SK-N-SH (cell line): ENCODE measurements at regions not wholly inside any gene's neighbourhood (a gene's known extent, or its start where the extent isn't known, plus 50 kb on each side); places are given as distances from the start of the nearest gene placed in this dataset.

Source experiments
- CTCF ChIA-PET: fragments of 300-600, 350-600 bp; formaldehyde crosslinking; extraction: SDS; loops from one replicate; lab custom pipeline; 2021; lab: Yijun Ruan, JAX
- POLR2A ChIA-PET: fragments of 350-600 bp; sonication (Branson Sonifier 250); formaldehyde crosslinking; extraction: SDS; loops from one replicate; lab custom pipeline; 2020; ENCODE audit warnings: antibody characterized with exemption, inconsistent platforms; lab: Yijun Ruan, JAX
- DNase-seq: peaks from one replicate; pipeline ENCODE4 v3.0.0; 2012
- H2AFZ ChIP-seq: fragments of 200-600 bp; sonication (generic); 2 replicates; pipeline ENCODE4 v1.8.1; 2016; ENCODE audit warnings: antibody characterized with exemption, mild to moderate bottlenecking, low read depth
- H3F3A ChIP-seq: fragments of 200-600 bp; sonication (generic); replicated peaks from 2 replicates; pipeline ENCODE3; 2016; ENCODE audit warnings: antibody characterized with exemption, mild to moderate bottlenecking; ENCODE audit not compliant: insufficient read depth
- H3K27ac ChIP-seq, 2 experiments: fragments of 200-500 bp in 1 of 2; fragments of 200-600 bp in 1 of 2; sonication (Bioruptor generic) in 1 of 2; sonication (generic), shearing (Covaris generic) in 1 of 2; 2 replicates each; pipeline versions ENCODE4 v1.5.1 to v1.6.1; 2014 to 2016; ENCODE audit warnings: low read depth in 2 of 2, inconsistent platforms in 1 of 2, low read length in 1 of 2, mild to moderate bottlenecking in 1 of 2, mixed read lengths in 1 of 2
- H3K27me3 ChIP-seq: fragments of 200-600 bp; sonication (generic), shearing (Covaris generic); 2 replicates; pipeline ENCODE4 v1.6.1; 2016; ENCODE audit warnings: mixed run types; ENCODE audit not compliant: insufficient read depth
- H3K36me3 ChIP-seq, 2 experiments: fragments of 200-500 bp in 1 of 2; fragments of 200-600 bp in 1 of 2; sonication (Bioruptor generic) in 1 of 2; sonication (generic) in 1 of 2; replicated peaks in 1 of 2; 2 replicates each; pipeline versions ENCODE3 to v1.5.1; 2014 to 2016; ENCODE audit warnings: low read length in 1 of 2, mild to moderate bottlenecking in 1 of 2; ENCODE audit not compliant: insufficient read depth in 2 of 2, control insufficient read depth in 1 of 2
- H3K4me1 ChIP-seq, 2 experiments: fragments of 200-500 bp in 1 of 2; fragments of 200-600 bp in 1 of 2; sonication (Bioruptor generic) in 1 of 2; sonication (generic), shearing (Covaris generic) in 1 of 2; 2 replicates each; pipeline versions ENCODE4 v1.5.1 to v1.6.1; 2014 to 2016; ENCODE audit warnings: low read depth in 1 of 2, low read length in 1 of 2, mixed run types in 1 of 2; ENCODE audit not compliant: insufficient read depth in 2 of 2, control insufficient read depth in 1 of 2
- H3K4me2 ChIP-seq: fragments of 200-600 bp; sonication (generic), shearing (Covaris generic); 2 replicates; pipeline ENCODE4 v1.6.1; 2017; ENCODE audit warnings: mixed run types
- H3K4me3 ChIP-seq, 2 experiments: fragments of 200-500 bp in 1 of 2; fragments of 200-600 bp in 1 of 2; sonication (Bioruptor generic) in 1 of 2; sonication (generic), shearing (Covaris generic) in 1 of 2; 2 replicates each; pipeline versions ENCODE4 v1.5.1 to v1.8.1; 2014 to 2016; ENCODE audit warnings: low read depth in 2 of 2, inconsistent platforms in 1 of 2, low read length in 1 of 2, mild to moderate bottlenecking in 1 of 2, mixed read lengths in 1 of 2, moderate library complexity in 1 of 2
- H3K79me2 ChIP-seq: fragments of 200-600 bp; sonication (generic); 2 replicates; pipeline ENCODE4 v1.8.1; 2017; ENCODE audit warnings: mild to moderate bottlenecking; ENCODE audit not compliant: insufficient read depth
- H3K9ac ChIP-seq: fragments of 200-600 bp; sonication (generic); 2 replicates; pipeline ENCODE4 v1.6.1; 2017; ENCODE audit warnings: mixed run types
- H3K9me2 ChIP-seq: fragments of 200-600 bp; sonication (generic); 2 replicates; pipeline ENCODE4 v1.6.1; 2017; ENCODE audit warnings: mixed run types
- H3K9me3 ChIP-seq: fragments of 200-600 bp; sonication (generic); 2 replicates; pipeline ENCODE4 v1.6.1; 2017; ENCODE audit warnings: mixed run types, mild to moderate bottlenecking, moderate library complexity
- H4K20me1 ChIP-seq: fragments of 200-600 bp; sonication (generic); 2 replicates; pipeline ENCODE4 v1.6.1; 2017; ENCODE audit warnings: mild to moderate bottlenecking, mixed run types; ENCODE audit not compliant: insufficient read depth
- EZH2phosphoT487 ChIP-seq: fragments of 200-600 bp; sonication (generic); IDR thresholded peaks from 2 replicates; pipeline ENCODE4 v1.6.1; 2017; ENCODE audit warnings: low read depth, mixed run types, mild to moderate bottlenecking, antibody characterized with exemption, moderate library complexity, borderline replicate concordance
- GABPA ChIP-seq: IDR thresholded peaks from 2 replicates; pipeline ENCODE4 v1.4.0; 2012; ENCODE audit warnings: low read depth, mild to moderate bottlenecking
- GATA2 ChIP-seq: sonication (generic); formaldehyde crosslinking; IDR thresholded peaks from 2 replicates; pipeline ENCODE4 v1.5.0; 2020; ENCODE audit warnings: mild to moderate bottlenecking, missing genetic modification reagents
- MEF2A ChIP-seq: IDR thresholded peaks from 2 replicates; pipeline ENCODE4 v1.4.0; 2012; ENCODE audit warnings: low read depth, borderline replicate concordance
- NFIC ChIP-seq: IDR thresholded peaks from 2 replicates; pipeline ENCODE4 v1.4.0; 2012; ENCODE audit warnings: borderline replicate concordance
- POLR2AphosphoS5 ChIP-seq: IDR thresholded peaks from 2 replicates; pipeline ENCODE4 v1.6.1; 2012; ENCODE audit warnings: low read depth, low read length
- RXRA ChIP-seq: IDR thresholded peaks from 2 replicates; pipeline ENCODE4 v1.4.0; 2012; ENCODE audit warnings: low read depth, mild to moderate bottlenecking, borderline replicate concordance
- SMC3 ChIP-seq: IDR thresholded peaks from 2 replicates; pipeline ENCODE4 v1.6.1; 2012; ENCODE audit warnings: low read depth, low read length, improper control_type of control experiment
- TAF1 ChIP-seq: IDR thresholded peaks from 2 replicates; pipeline ENCODE4 v1.6.1; 2012; ENCODE audit warnings: low read depth, mild to moderate bottlenecking, low read length, moderate library complexity, borderline replicate concordance
- TCF12 ChIP-seq: IDR thresholded peaks from 2 replicates; pipeline ENCODE4 v1.4.0; 2012
- WGBS: methylation state at CpG from one replicate; pipeline ENCODE4 v1.1.6; 2017; ENCODE audit warnings: low lambda C conversion rate; 5-methylcytosine and 5-hydroxymethylcytosine counted together
- TF ChIP-seq, protein P1 (sequence below): IDR thresholded peaks from 2 replicates; pipeline ENCODE4 v1.6.1; 2012; ENCODE audit warnings: mild to moderate bottlenecking, low read depth, low read length, moderate library complexity
- TF ChIP-seq, protein P2 (sequence below): fragments of 200-600 bp; sonication (generic); IDR thresholded peaks from 2 replicates; pipeline ENCODE4 v1.6.1; 2017; ENCODE audit warnings: antibody characterized with exemption, mild to moderate bottlenecking, moderate library complexity
- TF ChIP-seq, protein P3 (sequence below): fragments of 150-350 bp; IDR thresholded peaks from 2 replicates; pipeline ENCODE4 v1.6.1; 2017; ENCODE audit warnings: antibody characterized with exemption, low read length, low read depth, borderline replicate concordance

GRCh38 chr2:8003462-8004075 lies 678.3 kb upstream of the ID2 start (continued):
- TF ChIP-seq, protein P1, sequence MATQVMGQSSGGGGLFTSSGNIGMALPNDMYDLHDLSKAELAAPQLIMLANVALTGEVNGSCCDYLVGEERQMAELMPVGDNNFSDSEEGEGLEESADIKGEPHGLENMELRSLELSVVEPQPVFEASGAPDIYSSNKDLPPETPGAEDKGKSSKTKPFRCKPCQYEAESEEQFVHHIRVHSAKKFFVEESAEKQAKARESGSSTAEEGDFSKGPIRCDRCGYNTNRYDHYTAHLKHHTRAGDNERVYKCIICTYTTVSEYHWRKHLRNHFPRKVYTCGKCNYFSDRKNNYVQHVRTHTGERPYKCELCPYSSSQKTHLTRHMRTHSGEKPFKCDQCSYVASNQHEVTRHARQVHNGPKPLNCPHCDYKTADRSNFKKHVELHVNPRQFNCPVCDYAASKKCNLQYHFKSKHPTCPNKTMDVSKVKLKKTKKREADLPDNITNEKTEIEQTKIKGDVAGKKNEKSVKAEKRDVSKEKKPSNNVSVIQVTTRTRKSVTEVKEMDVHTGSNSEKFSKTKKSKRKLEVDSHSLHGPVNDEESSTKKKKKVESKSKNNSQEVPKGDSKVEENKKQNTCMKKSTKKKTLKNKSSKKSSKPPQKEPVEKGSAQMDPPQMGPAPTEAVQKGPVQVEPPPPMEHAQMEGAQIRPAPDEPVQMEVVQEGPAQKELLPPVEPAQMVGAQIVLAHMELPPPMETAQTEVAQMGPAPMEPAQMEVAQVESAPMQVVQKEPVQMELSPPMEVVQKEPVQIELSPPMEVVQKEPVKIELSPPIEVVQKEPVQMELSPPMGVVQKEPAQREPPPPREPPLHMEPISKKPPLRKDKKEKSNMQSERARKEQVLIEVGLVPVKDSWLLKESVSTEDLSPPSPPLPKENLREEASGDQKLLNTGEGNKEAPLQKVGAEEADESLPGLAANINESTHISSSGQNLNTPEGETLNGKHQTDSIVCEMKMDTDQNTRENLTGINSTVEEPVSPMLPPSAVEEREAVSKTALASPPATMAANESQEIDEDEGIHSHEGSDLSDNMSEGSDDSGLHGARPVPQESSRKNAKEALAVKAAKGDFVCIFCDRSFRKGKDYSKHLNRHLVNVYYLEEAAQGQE, result no peak
- no peak for TF ChIP-seq RXRA
- TF ChIP-seq TCF12, result peak; percentile 78
- no peak for TF ChIP-seq TAF1
- TF ChIP-seq, protein P2, sequence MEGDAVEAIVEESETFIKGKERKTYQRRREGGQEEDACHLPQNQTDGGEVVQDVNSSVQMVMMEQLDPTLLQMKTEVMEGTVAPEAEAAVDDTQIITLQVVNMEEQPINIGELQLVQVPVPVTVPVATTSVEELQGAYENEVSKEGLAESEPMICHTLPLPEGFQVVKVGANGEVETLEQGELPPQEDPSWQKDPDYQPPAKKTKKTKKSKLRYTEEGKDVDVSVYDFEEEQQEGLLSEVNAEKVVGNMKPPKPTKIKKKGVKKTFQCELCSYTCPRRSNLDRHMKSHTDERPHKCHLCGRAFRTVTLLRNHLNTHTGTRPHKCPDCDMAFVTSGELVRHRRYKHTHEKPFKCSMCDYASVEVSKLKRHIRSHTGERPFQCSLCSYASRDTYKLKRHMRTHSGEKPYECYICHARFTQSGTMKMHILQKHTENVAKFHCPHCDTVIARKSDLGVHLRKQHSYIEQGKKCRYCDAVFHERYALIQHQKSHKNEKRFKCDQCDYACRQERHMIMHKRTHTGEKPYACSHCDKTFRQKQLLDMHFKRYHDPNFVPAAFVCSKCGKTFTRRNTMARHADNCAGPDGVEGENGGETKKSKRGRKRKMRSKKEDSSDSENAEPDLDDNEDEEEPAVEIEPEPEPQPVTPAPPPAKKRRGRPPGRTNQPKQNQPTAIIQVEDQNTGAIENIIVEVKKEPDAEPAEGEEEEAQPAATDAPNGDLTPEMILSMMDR, result no peak

GRCh38 chr2:8004250-8004681 lies 677.6 kb upstream of the ID2 start:
- TF ChIP-seq SMC3, result no peak
- no peak for TF ChIP-seq MEF2A
- no peak for TF ChIP-seq POLR2AphosphoS5
- TF ChIP-seq, protein P3, sequence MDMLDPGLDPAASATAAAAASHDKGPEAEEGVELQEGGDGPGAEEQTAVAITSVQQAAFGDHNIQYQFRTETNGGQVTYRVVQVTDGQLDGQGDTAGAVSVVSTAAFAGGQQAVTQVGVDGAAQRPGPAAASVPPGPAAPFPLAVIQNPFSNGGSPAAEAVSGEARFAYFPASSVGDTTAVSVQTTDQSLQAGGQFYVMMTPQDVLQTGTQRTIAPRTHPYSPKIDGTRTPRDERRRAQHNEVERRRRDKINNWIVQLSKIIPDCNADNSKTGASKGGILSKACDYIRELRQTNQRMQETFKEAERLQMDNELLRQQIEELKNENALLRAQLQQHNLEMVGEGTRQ, result no peak
- TF ChIP-seq, protein P1, result no peak
- no peak for TF ChIP-seq GABPA
- no peak for TF ChIP-seq TAF1
- no peak for TF ChIP-seq NFIC
- TF ChIP-seq, protein P2, result no peak
- TF ChIP-seq GATA2, result no peak
- TF ChIP-seq EZH2phosphoT487, result no peak
- Histone ChIP-seq H3K4me2 (peak overlapping the region; percentile 59), H3K79me2 (no peaks in the 10 kb centered on the region), H2AFZ (peak overlapping the region; percentile 44), H3K9me3 (no peaks in the 10 kb centered on the region), H3K9ac (peak overlapping the region; percentile 9; the same call in 1 of the 2 replicates), H3K27ac (peak overlapping the region; percentile 65 to 81), H3K4me1 (peaks cover 15% of the 10 kb centered on the region in 2 experiments; a peak in 3 of 4 replicates), H3K4me3 (peak overlapping the region in 1 of 2 experiments; percentile 46; a peak in 1 of 4 replicates), H4K20me1 (no peaks in the 10 kb centered on the region), H3K27me3 (no peaks in the 10 kb centered on the region), H3K9me2 (no peaks in the 10 kb centered on the region), H3K36me3 (no peaks in the 10 kb centered on the region), H3F3A (peaks cover 13% of the 10 kb centered on the region)
- WGBS, result 8% methylated on average over 4 of the region's 4 CpGs
- CTCF ChIA-PET, result interaction anchor here (0.7 to 2.8 kb wide), 6 partner anchors 10 to 681 kb away, joined by 3 to 12 read pairs (median 6); no protein-coding TSS in a partner anchor
- POLR2A ChIA-PET, result interaction anchor here (0.7 to 1.9 kb wide), 2 partner anchors 673 to 678 kb away, joined by 3 to 8 read pairs; partner anchors contain the start of gene ID2
- peak; percentile 81 for DNase-seq
